Omental fat pad (tissue), 3 donors: ENCODE measurements at regions not wholly inside any gene's neighbourhood (a gene's known extent, or its start where the extent isn't known, plus 50 kb on each side); places are given as distances from the start of the nearest gene placed in this dataset.
"Not testable (repeated sequence)": the region's sequence is repeated elsewhere in the genome, so short reads cannot be mapped to it uniquely, and the experiment has no call there.

Experiments used
- ATAC-seq: fragments of 150-250 bp; one replicate; pipeline ENCODE4 v1.9.1; 2016; ENCODE audit warnings: mild to moderate bottlenecking, moderate library complexity; ENCODE audit not compliant: low FRiP score
- DNase-seq: peaks from one replicate; pipeline ENCODE4 v3.0.0-alpha.2; 2019; ENCODE audit warnings: low spot score
- TF ChIP-seq, protein P1 (sequence below), 3 donors: fragments of 450-650 bp; IDR thresholded peaks; one replicate each; pipeline ENCODE4 v1.5.1; 2016 to 2017; ENCODE audit warnings: antibody characterized with exemption in 3 of 3, mild to moderate bottlenecking in 3 of 3, moderate library complexity in 2 of 3

DNA sequence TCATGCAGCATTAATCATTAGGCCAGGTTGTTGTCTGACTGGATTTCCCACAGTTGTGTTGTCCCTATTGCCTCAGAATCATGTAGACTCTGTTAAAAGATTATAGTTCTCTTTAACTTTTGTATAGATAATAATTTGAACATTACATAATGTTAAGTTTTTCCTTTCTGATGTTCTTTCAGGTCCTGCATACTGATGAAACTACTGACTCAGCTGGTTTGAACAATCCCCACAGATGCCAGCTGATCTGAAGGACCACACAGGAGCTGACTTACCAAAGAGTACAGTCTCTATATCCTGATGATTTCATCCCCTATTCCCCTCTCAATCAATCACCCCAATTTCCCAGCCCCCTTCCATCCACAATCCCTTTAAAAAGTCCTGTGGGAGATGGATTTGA is 341.2 kb upstream of the MGAT4C start:
- DNase-seq (no peak), ATAC-seq (no peak)
- TF ChIP-seq, protein P1, sequence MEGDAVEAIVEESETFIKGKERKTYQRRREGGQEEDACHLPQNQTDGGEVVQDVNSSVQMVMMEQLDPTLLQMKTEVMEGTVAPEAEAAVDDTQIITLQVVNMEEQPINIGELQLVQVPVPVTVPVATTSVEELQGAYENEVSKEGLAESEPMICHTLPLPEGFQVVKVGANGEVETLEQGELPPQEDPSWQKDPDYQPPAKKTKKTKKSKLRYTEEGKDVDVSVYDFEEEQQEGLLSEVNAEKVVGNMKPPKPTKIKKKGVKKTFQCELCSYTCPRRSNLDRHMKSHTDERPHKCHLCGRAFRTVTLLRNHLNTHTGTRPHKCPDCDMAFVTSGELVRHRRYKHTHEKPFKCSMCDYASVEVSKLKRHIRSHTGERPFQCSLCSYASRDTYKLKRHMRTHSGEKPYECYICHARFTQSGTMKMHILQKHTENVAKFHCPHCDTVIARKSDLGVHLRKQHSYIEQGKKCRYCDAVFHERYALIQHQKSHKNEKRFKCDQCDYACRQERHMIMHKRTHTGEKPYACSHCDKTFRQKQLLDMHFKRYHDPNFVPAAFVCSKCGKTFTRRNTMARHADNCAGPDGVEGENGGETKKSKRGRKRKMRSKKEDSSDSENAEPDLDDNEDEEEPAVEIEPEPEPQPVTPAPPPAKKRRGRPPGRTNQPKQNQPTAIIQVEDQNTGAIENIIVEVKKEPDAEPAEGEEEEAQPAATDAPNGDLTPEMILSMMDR (IDR thresholded peaks at IDR 0.05) = no peak

DNA sequence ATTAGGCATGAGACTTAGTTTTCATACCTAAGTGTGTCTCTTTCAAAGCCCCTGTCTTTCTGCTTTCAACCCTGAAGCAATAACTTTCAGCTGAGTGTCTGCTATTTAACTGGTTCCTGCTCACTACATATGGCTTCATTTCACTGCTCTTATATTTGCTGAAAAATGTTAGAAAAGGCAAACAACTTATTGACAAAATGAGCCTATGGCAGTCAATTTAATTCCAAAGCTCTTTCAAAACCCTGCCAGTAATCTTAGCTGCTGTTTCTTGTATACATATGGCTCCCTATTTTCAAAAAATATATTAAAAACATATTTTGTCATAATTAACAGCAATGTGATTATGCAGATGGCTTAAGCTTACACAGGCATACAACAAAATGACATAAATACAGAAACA is 334.1 kb upstream of the MGAT4C start:
- no peak for DNase-seq
- ATAC-seq = no peak
- TF ChIP-seq, protein P1 (IDR thresholded peaks at IDR 0.05) = no peak

DNA sequence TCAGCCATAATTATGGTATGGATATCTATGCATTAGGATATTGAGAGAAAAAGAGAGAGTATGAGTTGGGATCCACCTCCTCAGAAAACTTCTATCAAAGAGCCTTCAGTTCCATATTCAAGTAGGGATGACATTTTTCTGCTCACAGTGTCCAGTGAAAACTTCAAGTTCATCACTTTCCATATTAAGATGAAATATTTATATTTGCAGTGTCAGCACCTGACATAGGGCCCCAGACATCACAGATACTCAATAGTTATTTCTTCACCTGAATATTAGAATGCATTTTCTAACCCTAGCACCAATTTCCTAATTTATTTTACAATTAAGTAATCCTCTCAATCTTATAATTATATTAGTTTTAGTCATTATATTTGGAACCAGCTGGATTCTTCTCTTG is 318.0 kb upstream of the MGAT4C start:
- TF ChIP-seq, protein P1 (IDR thresholded peaks at IDR 0.05) = no peak
- DNase-seq = no peak
- ATAC-seq = no peak

DNA sequence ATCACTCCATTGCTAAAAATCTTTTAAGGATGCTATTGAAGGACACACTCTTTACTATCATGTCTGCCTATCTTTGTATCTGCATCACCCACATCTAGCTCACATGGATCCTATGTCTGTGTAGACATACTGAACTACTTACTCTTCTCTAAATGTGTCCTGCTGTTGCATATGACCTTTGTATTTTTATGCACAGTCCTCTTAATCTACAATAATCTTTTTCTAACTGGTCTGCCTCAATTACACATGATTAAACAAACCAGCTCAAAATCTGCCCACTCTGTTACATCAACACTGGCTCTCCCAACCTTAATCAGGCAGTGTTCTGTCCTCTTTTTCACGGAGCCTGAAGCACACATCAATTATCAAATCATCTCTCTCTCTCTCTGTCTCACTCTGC is 316.3 kb upstream of the MGAT4C start:
- TF ChIP-seq, protein P1 (IDR thresholded peaks at IDR 0.05) = no peak
- ATAC-seq = no peak
- DNase-seq = no peak

DNA sequence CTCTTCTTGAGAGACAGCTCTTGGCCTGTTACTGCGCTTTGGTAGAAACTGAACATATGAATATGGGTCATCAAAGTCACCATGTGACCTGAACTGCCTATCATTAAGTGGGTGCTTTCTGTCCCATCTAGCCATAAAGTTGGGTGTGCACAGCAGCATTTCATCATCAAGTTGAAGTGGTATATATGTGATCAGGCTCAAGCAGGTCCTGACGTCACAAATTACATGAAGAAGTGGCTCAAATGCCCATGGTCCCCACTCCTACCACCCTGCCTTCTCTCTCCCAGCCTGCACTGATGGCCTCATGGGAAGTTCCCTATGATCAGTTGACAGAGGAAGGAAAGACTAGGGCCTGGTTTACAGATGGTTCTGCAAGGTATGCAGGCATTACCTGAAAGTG is 308.8 kb upstream of the MGAT4C start:
- DNase-seq (no peak), ATAC-seq (no peak)
- TF ChIP-seq, protein P1 (IDR thresholded peaks at IDR 0.05) = no peak

DNA sequence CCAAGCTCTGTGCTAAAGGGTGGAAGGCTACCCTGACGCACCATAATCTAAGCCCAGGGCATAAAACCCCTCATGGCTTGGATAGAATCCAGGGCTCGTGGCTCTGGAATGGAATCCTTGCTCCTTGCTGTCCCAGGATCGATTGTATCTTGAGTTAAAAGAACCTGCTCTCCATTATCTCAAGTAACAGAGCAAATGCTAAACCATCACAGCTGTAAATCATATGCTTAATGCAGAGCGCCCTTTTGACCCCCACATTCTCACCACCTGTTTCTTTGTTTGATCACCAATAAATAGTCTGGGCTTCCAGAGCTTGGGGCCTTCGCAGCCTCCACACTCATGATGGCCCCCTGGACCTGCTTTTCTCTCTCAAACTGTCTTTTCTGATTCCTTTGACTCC is 299.3 kb upstream of the MGAT4C start:
- not testable (repeated sequence) for DNase-seq, ATAC-seq

DNA sequence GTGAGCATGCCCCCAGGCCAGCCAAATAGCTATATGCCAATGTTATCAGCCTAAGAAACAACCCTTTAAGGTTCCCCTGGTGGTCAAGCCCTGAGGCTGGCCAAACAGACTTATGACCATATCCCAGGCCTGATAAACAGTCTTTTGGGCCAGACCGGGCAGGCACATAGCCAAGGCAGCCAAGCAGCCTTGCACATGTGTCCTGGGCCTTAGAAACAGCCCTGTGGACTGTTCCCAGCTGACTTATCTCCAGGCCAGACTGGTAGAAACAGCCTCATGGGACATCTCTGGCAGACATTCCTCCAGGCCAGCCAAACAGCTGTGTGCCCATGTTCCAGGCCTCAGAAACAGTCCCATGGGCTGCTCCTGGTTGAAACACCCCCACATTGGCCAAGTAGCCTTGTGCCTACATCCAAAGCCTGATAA is 295.0 kb upstream of the MGAT4C start:
- TF ChIP-seq, protein P1 (IDR thresholded peaks at IDR 0.05) = no peak
- ATAC-seq (no peak), DNase-seq (no peak)
